Endothelial cell of umbilical vein (primary cell): ENCODE measurements at regions not wholly inside any gene's neighbourhood (a gene's known extent, or its start where the extent isn't known, plus 50 kb on each side); places are given as distances from the start of the nearest gene placed in this dataset.

Source experiments
- BruUV-seq: library from RNA; stranded (reverse); fragments of 400-500 nt; replicated peaks from 2 replicates; lab custom pipeline; 2021; lab: Mats Ljungman, UMichigan
- CTCF ChIA-PET: fragments of 300-600, 350-600 bp; sonication (Branson Sonifier 250); formaldehyde crosslinking; loops from one replicate; lab custom pipeline; 2021; ENCODE audit warnings: antibody characterized with exemption, inconsistent platforms; lab: Charles Lee
- POLR2A ChIA-PET: fragments of 300-600, 350-600 bp; sonication (Branson Sonifier 250); formaldehyde crosslinking; loops from one replicate; lab custom pipeline; 2021; ENCODE audit warnings: antibody characterized with exemption, inconsistent platforms; lab: Charles Lee
- DNase-seq: peaks from one replicate; pipeline ENCODE4 v3.0.0-alpha.2; 2011; ENCODE audit warnings: low read depth, low spot score
- FAIRE-seq: peaks from 2 replicates; lab custom pipeline; 2011; peaks lifted over from hg19 to GRCh38; lab: Jason Lieb, UNC
- H2AFZ ChIP-seq: 2 replicates; pipeline ENCODE4 v1.6.0; 2012; ENCODE audit warnings: low read depth, low read length, control low read depth, inconsistent platforms
- H3K27ac ChIP-seq: 2 replicates; pipeline ENCODE4 v1.5.1; 2011; ENCODE audit warnings: low read depth, mild to moderate bottlenecking, control low read depth, low read length, moderate library complexity; ENCODE audit not compliant: insufficient read depth
- H3K27me3 ChIP-seq, 2 experiments: 2 replicates each; pipeline versions ENCODE4 v1.6.0 to v1.6.1; 2011; ENCODE audit warnings: low read length in 2 of 2, mixed read lengths in 1 of 2; ENCODE audit not compliant: control insufficient read depth in 2 of 2, insufficient read depth in 2 of 2
- H3K36me3 ChIP-seq, 2 experiments: 2 replicates in 1 of 2; 3 replicates in 1 of 2; pipeline ENCODE4 v1.5.1; 2011; ENCODE audit warnings: low read length in 2 of 2, mild to moderate bottlenecking in 1 of 2, moderate library complexity in 1 of 2; ENCODE audit not compliant: control insufficient read depth in 2 of 2, insufficient read depth in 2 of 2; ENCODE audit errors: extremely low read depth in 1 of 2
- H3K4me1 ChIP-seq: 3 replicates; pipeline ENCODE4 v1.5.1; 2011; ENCODE audit warnings: mild to moderate bottlenecking, low read length; ENCODE audit not compliant: control insufficient read depth, insufficient read depth; ENCODE audit errors: extremely low read depth
- H3K4me2 ChIP-seq: 2 replicates; pipeline ENCODE4 v1.6.1; 2011; ENCODE audit warnings: low read length, control low read depth, mixed read lengths; ENCODE audit not compliant: insufficient read depth
- H3K4me3 ChIP-seq, 3 experiments: fragments of 200-600 bp in 1 of 3; sonication (generic), shearing (Covaris generic) in 1 of 3; replicated peaks in 1 of 3; 2 replicates each; pipeline ENCODE4 v1.5.1; 2011 to 2016; ENCODE audit warnings: control low read depth in 3 of 3, low read length in 3 of 3, mild to moderate bottlenecking in 2 of 3, inconsistent platforms in 1 of 3, low read depth in 1 of 3, moderate library complexity in 1 of 3; ENCODE audit not compliant: insufficient read depth in 1 of 3
- H3K79me2 ChIP-seq: 2 replicates; pipeline ENCODE4 v1.6.0; 2012; ENCODE audit warnings: low read length, inconsistent platforms; ENCODE audit not compliant: control insufficient read depth, insufficient read depth
- H3K9ac ChIP-seq: replicated peaks from 2 replicates; pipeline ENCODE3; 2011; ENCODE audit warnings: low read length, control low read depth; ENCODE audit not compliant: insufficient read depth; ENCODE audit errors: extremely low read depth
- H3K9me1 ChIP-seq: replicated peaks from 3 replicates; pipeline ENCODE4 v1.6.0; 2011; ENCODE audit warnings: mild to moderate bottlenecking, low read length; ENCODE audit not compliant: control insufficient read depth, insufficient read depth; ENCODE audit errors: extremely low read depth
- H3K9me3 ChIP-seq: replicated peaks from 2 replicates; pipeline ENCODE4 v1.5.1; 2012; ENCODE audit warnings: low read length, inconsistent platforms; ENCODE audit not compliant: control insufficient read depth, insufficient read depth
- H4K20me1 ChIP-seq: replicated peaks from 2 replicates; pipeline ENCODE3; 2011; ENCODE audit warnings: mild to moderate bottlenecking, low read length; ENCODE audit not compliant: control insufficient read depth, insufficient read depth; ENCODE audit errors: extremely low read depth
- EZH2 ChIP-seq: IDR thresholded peaks from 2 replicates; pipeline ENCODE4 v1.6.1; 2012; ENCODE audit warnings: borderline replicate concordance, low read depth, mild to moderate bottlenecking, moderate library complexity, low read length, inconsistent platforms; ENCODE audit not compliant: severe bottlenecking
- FOS ChIP-seq: IDR thresholded peaks from 2 replicates; pipeline ENCODE4 v1.6.1; 2011; ENCODE audit warnings: mild to moderate bottlenecking, low read length, moderate library complexity, borderline replicate concordance; ENCODE audit not compliant: insufficient read depth
- GATA2 ChIP-seq: IDR thresholded peaks from 2 replicates; pipeline ENCODE4 v1.7.0; 2011; ENCODE audit warnings: low read depth, mild to moderate bottlenecking, moderate library complexity, mixed read lengths, low read length; ENCODE audit not compliant: insufficient read length, insufficient read depth
- MYC ChIP-seq: IDR thresholded peaks from one replicate; pipeline ENCODE4 v1.6.1; 2011; ENCODE audit warnings: mild to moderate bottlenecking, low read depth, low read length
- POLR2AphosphoS5 ChIP-seq: IDR thresholded peaks from 2 replicates; pipeline ENCODE4 v1.6.1; 2012; ENCODE audit warnings: low read depth, mild to moderate bottlenecking, control low read depth, low read length, moderate library complexity; ENCODE audit not compliant: insufficient read depth
- dilution Hi-C: fragments of 300-500 bp; cut with MboI; formaldehyde crosslinking; loops from one replicate; pipeline ENCODE4 v1.15.0; 2019; ENCODE audit warnings: low sequenced_read_pairs; ENCODE audit not compliant: extremely low pct_ligation_motif_present
- intact Hi-C: fragments of 100-400 bp; cut with micrococcal nuclease; formaldehyde crosslinking; loops from one replicate; pipeline ENCODE4 v1.10.0; 2022
- TF ChIP-seq, protein P1 (sequence below), 2 donors: IDR thresholded peaks; 1 replicate in 1 of 2; 2 replicates in 1 of 2; pipeline ENCODE4 v1.5.1; 2011; ENCODE audit warnings: low read length in 2 of 2, mild to moderate bottlenecking in 2 of 2, moderate library complexity in 2 of 2, control low read depth in 1 of 2, inconsistent platforms in 1 of 2, low read depth in 1 of 2; ENCODE audit not compliant: insufficient read depth in 1 of 2; ENCODE audit errors: extremely low read depth in 1 of 2
- TF ChIP-seq, protein P2 (sequence below): IDR thresholded peaks from 2 replicates; pipeline ENCODE4 v1.6.1; 2011; ENCODE audit not compliant: insufficient read depth, insufficient read length

DNA sequence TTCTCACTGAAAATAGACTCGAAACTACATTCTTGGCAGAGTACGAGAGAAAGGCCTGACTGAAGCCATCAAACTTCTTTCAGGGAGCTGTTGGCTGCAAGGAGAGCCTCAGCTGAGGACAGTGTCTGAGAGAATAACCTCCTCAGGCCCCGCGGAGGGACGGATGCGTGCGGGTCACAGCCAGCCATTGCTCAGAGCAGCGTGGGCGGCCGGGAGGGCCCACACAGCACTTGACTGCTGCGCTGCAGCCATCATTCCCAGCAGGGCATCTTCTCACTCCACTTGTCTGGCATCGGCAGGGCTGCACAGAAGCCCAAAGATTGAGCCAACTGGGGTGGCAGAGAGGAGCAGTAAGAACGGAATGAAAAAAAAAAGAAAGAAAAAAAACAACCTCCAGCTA lies 113.5 kb downstream of the XCL2 start:
- Histone ChIP-seq H3K4me1 (no peaks in the 10 kb centered on the region), H3K4me3 (no peak overlapping the region), H3K4me2 (no peak overlapping the region), H3K79me2 (no peaks in the 10 kb centered on the region), H2AFZ (no peak overlapping the region), H3K9me3 (no peaks in the 10 kb centered on the region), H3K27me3 (no peaks in the 10 kb centered on the region), H3K9ac (no peak overlapping the region), H3K27ac (no peak overlapping the region), H3K9me1 (no peaks in the 10 kb centered on the region), H3K36me3 (no peaks in the 10 kb centered on the region), H4K20me1 (no peaks in the 10 kb centered on the region)
- POLR2A ChIA-PET, result no interaction called here
- intact Hi-C loops, result no loop called here
- TF ChIP-seq, protein P1, sequence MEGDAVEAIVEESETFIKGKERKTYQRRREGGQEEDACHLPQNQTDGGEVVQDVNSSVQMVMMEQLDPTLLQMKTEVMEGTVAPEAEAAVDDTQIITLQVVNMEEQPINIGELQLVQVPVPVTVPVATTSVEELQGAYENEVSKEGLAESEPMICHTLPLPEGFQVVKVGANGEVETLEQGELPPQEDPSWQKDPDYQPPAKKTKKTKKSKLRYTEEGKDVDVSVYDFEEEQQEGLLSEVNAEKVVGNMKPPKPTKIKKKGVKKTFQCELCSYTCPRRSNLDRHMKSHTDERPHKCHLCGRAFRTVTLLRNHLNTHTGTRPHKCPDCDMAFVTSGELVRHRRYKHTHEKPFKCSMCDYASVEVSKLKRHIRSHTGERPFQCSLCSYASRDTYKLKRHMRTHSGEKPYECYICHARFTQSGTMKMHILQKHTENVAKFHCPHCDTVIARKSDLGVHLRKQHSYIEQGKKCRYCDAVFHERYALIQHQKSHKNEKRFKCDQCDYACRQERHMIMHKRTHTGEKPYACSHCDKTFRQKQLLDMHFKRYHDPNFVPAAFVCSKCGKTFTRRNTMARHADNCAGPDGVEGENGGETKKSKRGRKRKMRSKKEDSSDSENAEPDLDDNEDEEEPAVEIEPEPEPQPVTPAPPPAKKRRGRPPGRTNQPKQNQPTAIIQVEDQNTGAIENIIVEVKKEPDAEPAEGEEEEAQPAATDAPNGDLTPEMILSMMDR (IDR thresholded peaks at IDR 0.05; ENCODE audit: extremely low read depth in 1 of 2, insufficient read depth in 1 of 2, low read depth in 1 of 2, low read length in 2 of 2), result no peak
- TF ChIP-seq, protein P2, sequence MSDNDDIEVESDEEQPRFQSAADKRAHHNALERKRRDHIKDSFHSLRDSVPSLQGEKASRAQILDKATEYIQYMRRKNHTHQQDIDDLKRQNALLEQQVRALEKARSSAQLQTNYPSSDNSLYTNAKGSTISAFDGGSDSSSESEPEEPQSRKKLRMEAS, result no peak
- TF ChIP-seq EZH2 (no peak), FOS (no peak), GATA2 (no peak), MYC (no peak), POLR2AphosphoS5 (no peak)
- CTCF ChIA-PET, result interaction anchor here (1.1 kb wide), 1 partner anchor 10 kb away, joined by 3 read pairs; no protein-coding TSS in a partner anchor
- BruUV-seq, result no TSS peak
- DNase-seq (no peak), FAIRE-seq (no peak)
- dilution Hi-C loops, result no loop called here
